ENCODE measurements at regions not wholly inside any gene's neighbourhood (a gene's known extent, or its start where the extent isn't known, plus 50 kb on each side); places are given as distances from the start of the nearest gene placed in this dataset.

DNA sequence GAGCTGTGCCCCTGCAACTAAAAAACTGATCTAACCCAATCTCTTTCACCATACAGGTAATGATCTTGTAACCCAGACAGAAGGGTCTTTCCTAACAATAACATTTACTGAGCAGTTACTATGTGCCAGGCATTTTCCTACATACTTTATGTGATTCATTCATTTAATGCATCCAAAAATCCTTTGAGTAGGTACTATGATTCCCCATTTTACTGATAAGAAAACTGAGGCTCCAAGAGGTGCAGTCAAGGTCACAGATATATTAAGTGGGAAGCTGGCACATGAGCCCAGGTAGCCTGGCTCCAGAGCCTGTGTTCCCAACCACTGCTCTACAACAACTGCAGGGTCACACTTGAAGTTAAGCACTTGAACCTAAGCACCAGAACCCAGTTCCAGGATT lies 87.6 kb downstream of the NCR2 start:
- H3K4me3 ChIP-seq (ENCODE audit: low read depth, low read length) = no peak overlapping the region
- TF ChIP-seq CTCF (IDR thresholded peaks at IDR 0.05; ENCODE audit: insufficient read depth, low read depth, low read length) = no peak
- DNase-seq (ENCODE audit: low read depth) = no peak

GRCh38 chr6:41424370-41425058 lies 89.1 kb downstream of the NCR2 start:
- H3K4me3 ChIP-seq (ENCODE audit: low read depth, low read length) = no peak overlapping the region
- peak; percentile 80 for DNase-seq (ENCODE audit: low read depth)
- TF ChIP-seq CTCF (IDR thresholded peaks at IDR 0.05; ENCODE audit: insufficient read depth, low read depth, low read length) = peak; percentile 95

- no peak for TF ChIP-seq CTCF (IDR thresholded peaks at IDR 0.05; ENCODE audit: insufficient read depth, low read depth, low read length)
- H3K4me3 ChIP-seq (ENCODE audit: low read depth, low read length) = no peak overlapping the region
- DNase-seq (ENCODE audit: low read depth) = no peak
These were observed 90.1 kb downstream of the NCR2 start for GRCh38 chr6:41425511-41425910.

GRCh38 chr6:41426438-41426851 lies 91.0 kb downstream of the NCR2 start:
- peak; percentile 28 for DNase-seq (ENCODE audit: low read depth)
- TF ChIP-seq CTCF (IDR thresholded peaks at IDR 0.05; ENCODE audit: insufficient read depth, low read depth, low read length) = no peak
- no peak overlapping the region for H3K4me3 ChIP-seq (ENCODE audit: low read depth, low read length)

DNA sequence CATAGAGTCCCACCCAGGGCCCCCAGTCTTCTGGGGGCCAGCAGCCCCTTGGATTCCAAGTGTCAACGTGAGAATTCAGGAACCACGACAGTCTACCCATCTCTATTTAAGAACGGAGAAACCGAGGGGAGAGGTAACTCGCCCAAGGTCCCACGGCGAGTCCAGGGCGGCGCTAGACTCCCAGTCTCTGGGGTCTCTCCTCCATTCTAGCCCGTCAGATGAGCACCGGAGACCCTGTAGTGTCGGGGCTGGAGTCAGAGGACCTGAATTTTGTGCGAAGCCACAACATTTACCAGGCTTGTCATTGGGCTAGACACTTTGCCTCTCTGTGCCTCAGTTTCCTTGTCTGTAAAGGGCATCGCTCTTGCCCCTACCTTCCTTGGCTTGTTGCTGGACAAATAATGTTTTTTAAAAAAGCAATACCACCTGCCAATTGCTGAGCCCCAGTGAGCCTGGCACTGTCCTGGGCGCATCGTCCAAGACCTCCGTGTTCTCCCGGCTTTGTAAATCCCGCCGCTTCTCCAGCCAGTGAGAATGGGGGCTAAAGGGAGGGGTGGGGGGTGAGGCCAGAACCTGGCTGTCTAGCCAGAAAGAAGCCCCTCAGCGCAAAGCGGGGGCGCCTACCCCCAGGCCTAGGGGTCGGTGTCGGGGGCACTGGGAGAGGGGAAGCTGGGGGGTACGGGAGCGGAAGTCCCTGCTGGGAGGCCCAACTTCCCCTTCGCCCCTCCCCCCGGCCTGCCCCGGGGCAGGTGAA lies 91.7 kb downstream of the NCR2 start:
- no peak overlapping the region for H3K4me3 ChIP-seq (ENCODE audit: low read depth, low read length)
- DNase-seq (ENCODE audit: low read depth) = no peak
- no peak for TF ChIP-seq CTCF (IDR thresholded peaks at IDR 0.05; ENCODE audit: insufficient read depth, low read depth, low read length)

DNA sequence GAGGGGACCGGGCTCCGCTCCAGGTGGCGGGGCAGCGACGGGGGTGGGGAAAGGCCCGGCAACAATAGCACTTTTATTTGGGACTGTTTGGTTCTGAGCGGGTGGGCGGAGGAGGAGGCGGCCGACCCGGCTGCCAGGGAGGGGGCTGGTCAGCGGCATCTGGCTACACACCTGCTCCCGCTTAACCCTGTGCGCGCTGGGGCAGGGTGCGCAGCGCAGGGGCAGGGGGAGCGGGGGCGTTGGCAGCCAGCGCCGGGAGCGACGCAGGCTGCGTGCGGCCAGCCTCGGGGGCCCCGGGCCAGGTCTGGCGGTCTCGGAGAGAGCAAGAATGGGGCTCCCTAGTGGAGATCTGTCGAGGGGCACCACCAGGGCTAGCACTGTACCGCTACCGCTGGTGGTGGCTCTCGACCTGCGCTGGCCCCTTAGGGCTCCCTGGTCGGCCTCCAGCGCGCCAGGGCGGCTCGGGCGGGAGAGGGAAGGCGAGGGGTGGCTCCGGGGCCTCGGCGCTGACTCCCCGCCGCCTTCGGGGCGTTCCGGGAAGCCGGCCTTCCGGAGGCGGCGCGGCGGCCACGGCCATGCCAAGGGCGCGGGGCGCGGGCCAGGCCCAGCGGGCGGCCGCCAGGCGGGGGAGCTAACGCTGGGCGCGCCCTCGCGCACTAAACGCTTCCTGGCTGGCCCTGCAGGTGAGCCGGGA lies 92.4 kb downstream of the NCR2 start:
- peak overlapping the region; percentile 35 for H3K4me3 ChIP-seq (ENCODE audit: low read depth, low read length)
- TF ChIP-seq CTCF (IDR thresholded peaks at IDR 0.05; ENCODE audit: insufficient read depth, low read depth, low read length) = no peak
- no peak for DNase-seq (ENCODE audit: low read depth)
